HPDE6-E6E7 (cell line): ENCODE measurements at regions not wholly inside any gene's neighbourhood (a gene's known extent, or its start where the extent isn't known, plus 50 kb on each side); places are given as distances from the start of the nearest gene placed in this dataset.
"Not testable (repeated sequence)": the region's sequence is repeated elsewhere in the genome, so short reads cannot be mapped to it uniquely, and the experiment has no call there.

ENCODE experiments used
- DNase-seq: peaks from one replicate; pipeline ENCODE4 v3.0.0; 2011; ENCODE audit warnings: missing footprints; ENCODE audit errors: extremely low spot score

GRCh38 chr3:102302020-102302419 is 132.8 kb upstream of the ZPLD1 start:
- DNase-seq = no peak

DNA sequence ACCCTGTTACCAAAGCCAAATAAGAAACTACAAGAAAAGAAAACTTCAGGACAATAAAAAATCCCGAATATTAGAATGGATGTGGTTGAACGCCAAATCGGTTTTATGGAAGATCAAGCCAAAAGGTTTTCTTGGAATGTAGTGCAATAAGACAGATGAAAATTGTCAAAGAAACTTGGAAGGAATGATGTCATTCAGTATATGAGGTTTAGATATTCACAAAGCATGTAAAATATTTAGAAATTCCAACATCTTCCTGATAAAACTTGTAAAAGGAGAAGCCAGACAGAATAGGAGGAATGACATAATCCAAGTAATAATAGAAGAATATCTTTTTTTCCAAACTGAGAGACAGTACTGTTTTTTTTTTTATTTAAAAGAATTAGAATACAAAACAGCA is 130.3 kb upstream of the ZPLD1 start:
- DNase-seq = no peak

GRCh38 chr3:102307442-102307841 is 127.4 kb upstream of the ZPLD1 start:
- no peak for DNase-seq

- no peak for DNase-seq
Measured at GRCh38 chr3:102329066-102329465, 105.7 kb upstream of the ZPLD1 start.

- DNase-seq = no peak
Measured at GRCh38 chr3:102329561-102329960, 105.3 kb upstream of the ZPLD1 start.

GRCh38 chr3:102332205-102332604 is 102.6 kb upstream of the ZPLD1 start:
- peak; percentile 15 for DNase-seq

DNA sequence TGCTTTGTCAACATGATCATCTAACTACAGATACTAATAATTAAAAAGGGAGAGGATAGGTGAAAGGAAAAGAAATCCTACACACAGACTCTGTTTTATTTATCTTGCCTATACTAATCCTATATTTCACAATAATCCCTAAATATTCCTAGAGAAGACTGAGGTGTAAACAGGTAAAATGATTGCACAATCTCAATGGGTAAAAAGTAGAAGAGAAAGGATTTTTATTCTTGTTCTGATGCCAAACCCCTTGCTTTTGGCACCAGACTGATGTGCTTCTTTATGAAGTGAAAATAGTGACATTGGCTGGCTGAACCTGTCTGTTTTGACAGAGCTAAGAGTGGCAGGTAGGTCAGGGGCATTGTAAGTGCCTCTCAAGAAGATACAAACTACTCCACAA is 101.9 kb upstream of the ZPLD1 start:
- no peak for DNase-seq

DNA sequence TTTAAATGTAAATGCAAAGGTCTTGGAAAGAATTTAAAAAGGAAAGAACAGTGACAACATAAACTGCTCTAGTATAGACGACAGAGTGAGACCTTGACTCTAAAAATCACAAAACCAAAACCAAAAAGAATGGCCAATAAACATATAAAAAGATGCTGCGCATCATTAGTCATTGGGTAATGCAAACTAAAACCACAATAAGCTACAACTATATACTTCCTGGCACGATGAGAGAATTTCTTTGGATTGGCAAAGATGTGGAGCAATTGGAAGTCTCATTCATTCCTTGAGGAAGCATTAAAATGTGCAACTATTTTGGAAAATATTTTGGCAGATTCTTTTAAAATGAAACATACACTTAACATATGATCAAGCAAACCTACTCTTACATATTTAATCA is 98.7 kb upstream of the ZPLD1 start:
- DNase-seq = no peak

DNA sequence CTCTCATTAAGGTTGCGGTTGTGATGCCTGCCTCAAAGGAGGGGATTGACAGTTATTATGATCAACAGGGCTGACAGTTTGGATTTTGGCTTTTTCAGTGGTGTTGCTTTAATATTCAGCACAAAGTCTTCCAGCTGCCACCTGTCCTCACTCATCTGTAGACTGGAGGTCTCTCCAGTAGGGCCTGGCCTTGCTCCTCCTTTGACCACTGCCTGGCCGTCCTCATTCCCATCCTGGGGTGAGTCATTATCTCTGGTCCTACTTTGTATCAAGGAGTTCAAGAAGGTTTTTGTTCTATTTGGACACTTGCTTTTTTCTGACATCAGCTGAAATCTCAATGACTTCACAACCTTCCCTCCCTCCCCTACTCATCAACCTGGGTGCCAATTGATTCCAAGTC is 95.1 kb upstream of the ZPLD1 start:
- DNase-seq = no peak

- DNase-seq = no peak
Measured at GRCh38 chr3:102346897-102347296, 87.9 kb upstream of the ZPLD1 start.

DNA sequence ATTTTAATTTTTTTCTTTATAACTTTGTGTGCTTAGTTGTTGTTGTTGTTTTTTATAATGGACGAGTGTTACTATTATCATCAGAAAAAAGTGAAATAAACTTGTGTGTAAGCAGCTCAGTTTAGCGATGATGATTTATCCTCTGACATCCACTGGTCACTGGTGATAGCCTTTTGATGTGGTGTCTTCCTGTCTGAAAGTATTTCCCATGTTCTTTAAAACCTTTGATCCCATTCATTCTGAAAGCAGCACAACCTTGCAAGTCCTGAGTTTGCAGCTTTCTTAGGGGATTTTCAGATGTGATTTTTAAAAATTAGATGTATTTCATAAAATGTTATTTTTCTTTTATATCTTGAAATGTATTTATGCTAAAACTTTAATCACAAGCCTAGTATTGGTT is 85.9 kb upstream of the ZPLD1 start:
- no peak for DNase-seq

GRCh38 chr3:102353148-102353547 is 81.7 kb upstream of the ZPLD1 start:
- DNase-seq = no peak

- no peak for DNase-seq
Measured at GRCh38 chr3:102353805-102354204, 81.0 kb upstream of the ZPLD1 start.

GRCh38 chr3:102354818-102355515 is 79.8 kb upstream of the ZPLD1 start:
- DNase-seq = peak; percentile 47

DNA sequence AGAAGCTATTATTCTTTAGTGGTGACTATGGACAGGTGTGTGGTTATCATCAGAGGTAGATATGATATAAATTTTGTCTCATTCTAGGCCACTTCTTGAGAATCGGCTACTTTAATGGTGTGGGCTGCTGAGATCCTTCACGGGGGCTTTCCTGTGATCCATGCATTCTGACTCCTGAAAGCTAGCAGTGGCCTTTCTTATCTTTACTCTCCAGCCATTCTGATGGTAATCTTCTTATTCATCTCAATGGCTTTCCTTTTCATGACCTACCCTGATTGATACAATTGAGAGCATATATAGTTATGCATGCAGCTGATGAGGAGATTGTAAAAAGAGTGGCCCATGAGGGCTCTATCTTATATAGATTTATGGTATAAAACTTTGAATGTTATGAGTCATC is 78.3 kb upstream of the ZPLD1 start:
- no peak for DNase-seq

GRCh38 chr3:102357313-102357712 is 77.5 kb upstream of the ZPLD1 start:
- DNase-seq = not testable (repeated sequence)

GRCh38 chr3:102360183-102360860 is 74.5 kb upstream of the ZPLD1 start:
- DNase-seq = no peak

DNA sequence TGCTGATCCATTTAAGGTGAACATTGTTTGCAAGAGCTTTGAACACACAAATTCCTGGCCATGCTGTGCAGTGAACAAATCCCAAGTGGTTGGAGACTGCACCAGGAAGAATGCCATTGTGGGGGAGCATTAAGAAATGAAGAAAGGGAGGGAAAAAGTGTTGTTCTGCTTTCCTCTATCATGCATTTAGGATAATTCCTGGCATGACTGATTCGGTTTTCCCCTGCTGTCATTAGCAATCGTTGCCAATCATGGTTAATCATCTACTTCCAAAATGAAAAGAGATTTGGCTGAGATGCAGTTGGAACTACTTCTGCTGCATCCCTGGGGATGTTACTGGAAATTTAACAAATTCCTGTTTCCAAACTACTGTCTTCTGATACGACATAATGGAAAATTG is 73.7 kb upstream of the ZPLD1 start:
- no peak for DNase-seq

DNA sequence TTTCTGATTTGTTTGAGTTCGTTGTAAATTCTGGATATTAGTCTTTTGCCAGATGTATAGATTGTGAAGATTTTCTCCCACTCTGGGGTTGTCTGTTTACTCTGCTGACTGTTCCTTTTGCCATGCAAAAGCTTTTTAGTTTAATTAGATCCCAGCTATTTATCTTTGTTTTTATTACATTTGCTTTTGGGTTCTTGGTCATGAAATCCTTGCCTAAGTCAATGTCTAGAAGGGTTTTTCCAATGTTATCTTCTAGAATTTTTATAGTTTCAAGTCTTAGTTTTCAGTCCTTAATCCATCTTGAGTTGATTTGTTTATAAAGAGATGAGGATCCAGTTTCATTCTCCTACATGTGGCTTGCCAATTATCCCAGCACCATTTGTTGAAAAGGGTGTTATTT is 68.7 kb upstream of the ZPLD1 start:
- not testable (repeated sequence) for DNase-seq

GRCh38 chr3:102374863-102375634 is 59.8 kb upstream of the ZPLD1 start:
- DNase-seq = no peak

GRCh38 chr3:102378216-102378615 is 56.6 kb upstream of the ZPLD1 start:
- peak; percentile 28 for DNase-seq

- DNase-seq = not testable (repeated sequence)
Measured at GRCh38 chr3:102382201-102382600, 52.6 kb upstream of the ZPLD1 start.
